Lung (tissue), 11 donors: ENCODE measurements at regions not wholly inside any gene's neighbourhood (a gene's known extent, or its start where the extent isn't known, plus 50 kb on each side); places are given as distances from the start of the nearest gene placed in this dataset.

Experiments used
- ATAC-seq: fragments of 200-7000 bp; cut with Tn5 transposase; one replicate; pipeline ENCODE4 v1.9.1; 2020; ENCODE audit warnings: moderate number of reproducible peaks; ENCODE audit not compliant: insufficient read depth, low FRiP score
- DNase-seq, 3 donors: peaks; one replicate each; pipeline ENCODE4 v3.0.0-alpha.2; 2013 to 2017
- H3K27ac ChIP-seq, 2 donors: one replicate each; pipeline ENCODE4 v1.5.1; 2013; ENCODE audit warnings: mild to moderate bottlenecking in 2 of 2, moderate library complexity in 2 of 2, control low read depth in 1 of 2, inconsistent platforms in 1 of 2, low read depth in 1 of 2, low read length in 1 of 2
- H3K27me3 ChIP-seq, 3 donors: one replicate each; pipeline ENCODE4 v1.5.1; 2013; ENCODE audit warnings: low read length in 2 of 3; ENCODE audit not compliant: control insufficient read depth in 3 of 3, insufficient read depth in 3 of 3
- H3K36me3 ChIP-seq, 4 donors: one replicate each; pipeline ENCODE4 v1.5.1; 2013; ENCODE audit warnings: low read length in 4 of 4, mild to moderate bottlenecking in 1 of 4, moderate library complexity in 1 of 4; ENCODE audit not compliant: control insufficient read depth in 4 of 4, insufficient read depth in 4 of 4
- H3K4me1 ChIP-seq, 5 donors: one replicate each; pipeline ENCODE4 v1.5.1; 2013; ENCODE audit warnings: low read length in 5 of 5, mild to moderate bottlenecking in 2 of 5, moderate library complexity in 1 of 5; ENCODE audit not compliant: control insufficient read depth in 5 of 5, insufficient read depth in 5 of 5
- H3K4me3 ChIP-seq: one replicate; pipeline ENCODE4 v1.5.1; 2013; ENCODE audit warnings: mild to moderate bottlenecking, control low read depth, moderate library complexity
- H3K9ac ChIP-seq, 2 donors: one replicate each; pipeline ENCODE4 v1.5.1; 2013; ENCODE audit warnings: low read length in 2 of 2, control low read depth in 1 of 2; ENCODE audit not compliant: insufficient read depth in 1 of 2
- H3K9me3 ChIP-seq, 4 donors: one replicate each; pipeline ENCODE4 v1.5.1; 2013; ENCODE audit warnings: low read length in 3 of 4, mild to moderate bottlenecking in 1 of 4, moderate library complexity in 1 of 4; ENCODE audit not compliant: control insufficient read depth in 4 of 4, insufficient read depth in 3 of 4
- CTCF ChIP-seq: IDR thresholded peaks from 2 replicates; pipeline ENCODE4 v1.5.1; 2012; ENCODE audit warnings: mild to moderate bottlenecking; ENCODE audit errors: control extremely low read depth, extremely low read depth
- WGBS, 2 donors: extraction: QIAGEN DNeasy Blood & Tissue Kit; methylation state at CpG; one replicate each; pipeline ENCODE4 v1.1.7; 2013; 5-methylcytosine and 5-hydroxymethylcytosine counted together
- donor health status: control.
- donor health status: control.
- donor health status: Bipolar disorder and iron deficiency.
- donor health status: healthy.
- donor health status: DM: yes; HTN: yes; CAD: no.

GRCh38 chr22:48112687-48113521 lies 1350.5 kb downstream of the TBC1D22A start:
- Histone ChIP-seq H3K27ac (no peak overlapping the region), H3K27me3 (peaks cover 0 to 7% (median 0%) of the 10 kb centered on the region in 3 donors), H3K9me3 (peaks cover 0 to 7% (median 2%) of the 10 kb centered on the region in 4 donors), H3K4me1 (no peaks in the 10 kb centered on the region), H3K4me3 (no peak overlapping the region), H3K9ac (no peak overlapping the region), H3K36me3 (no peaks in the 10 kb centered on the region)
- ATAC-seq (no peak), DNase-seq (no peak)
- TF ChIP-seq CTCF, result no peak
- WGBS, 2 donors, result 68 to 73% methylated on average over 8 of the region's 8 CpGs

- Histone ChIP-seq H3K4me3 (no peak overlapping the region), H3K27me3 (peaks cover 0 to 2% (median 0%) of the 10 kb centered on the region in 3 donors), H3K9me3 (peaks cover 0 to 7% (median 2%) of the 10 kb centered on the region in 4 donors), H3K4me1 (no peaks in the 10 kb centered on the region), H3K36me3 (no peaks in the 10 kb centered on the region), H3K27ac (no peak overlapping the region), H3K9ac (no peak overlapping the region)
- 90 to 95% methylated on average over 6 of the region's 6 CpGs for WGBS, 2 donors
- ATAC-seq (no peak), DNase-seq (no peak)
- no peak for TF ChIP-seq CTCF
These were observed 1344.3 kb downstream of the TBC1D22A start for GRCh38 chr22:48106715-48107259.

- 79 to 93% methylated on average over 11 of the region's 11 CpGs for WGBS, 2 donors
- Histone ChIP-seq H3K27ac (no peak overlapping the region), H3K4me3 (no peak overlapping the region), H3K36me3 (no peaks in the 10 kb centered on the region), H3K4me1 (no peaks in the 10 kb centered on the region), H3K9ac (no peak overlapping the region), H3K27me3 (peaks cover 0 to 2% (median 0%) of the 10 kb centered on the region in 3 donors), H3K9me3 (peaks cover 0 to 7% (median 2%) of the 10 kb centered on the region in 4 donors)
- TF ChIP-seq CTCF, result no peak
- no peak for DNase-seq
- no peak for ATAC-seq
These were observed 1343.8 kb downstream of the TBC1D22A start for GRCh38 chr22:48106215-48106614.
